Smooth muscle cell (in vitro differentiated cells): ENCODE measurements at regions not wholly inside any gene's neighbourhood (a gene's known extent, or its start where the extent isn't known, plus 50 kb on each side); places are given as distances from the start of the nearest gene placed in this dataset.
A peak's percentile ranks its signal among the peaks of the same experiment; 100 is the strongest.

Source experiments
- DNase-seq: peaks from one replicate; lab custom pipeline; 2025; ENCODE audit not compliant: unreplicated experiment; lab: John Stamatoyannopoulos, UW
- H2AFZ ChIP-seq: fragments of 200-600 bp; sonication (generic); 2 replicates; pipeline ENCODE4 v1.6.0; 2016; ENCODE audit warnings: antibody characterized with exemption, low read depth, mild to moderate bottlenecking
- H3F3A ChIP-seq: fragments of 200-600 bp; sonication (generic); 2 replicates; pipeline ENCODE4 v1.6.0; 2017; ENCODE audit warnings: antibody characterized with exemption, low read depth
- H3K27ac ChIP-seq: fragments of 200-600 bp; sonication (generic); 2 replicates; pipeline ENCODE4 v1.5.1; 2016; ENCODE audit warnings: low read depth, mild to moderate bottlenecking
- H3K27me3 ChIP-seq: fragments of 200-600 bp; sonication (generic); 2 replicates; pipeline ENCODE4 v1.6.1; 2016; ENCODE audit warnings: low read depth, mild to moderate bottlenecking
- H3K36me3 ChIP-seq: fragments of 200-600 bp; sonication (generic); 2 replicates; pipeline ENCODE4 v1.5.1; 2016; ENCODE audit warnings: low read depth
- H3K4me1 ChIP-seq: fragments of 200-600 bp; sonication (generic); 2 replicates; pipeline ENCODE4 v1.5.1; 2016; ENCODE audit warnings: low read depth
- H3K4me2 ChIP-seq: fragments of 200-600 bp; sonication (generic); 2 replicates; pipeline ENCODE4 v1.6.0; 2016; ENCODE audit warnings: mild to moderate bottlenecking
- H3K4me3 ChIP-seq: fragments of 200-600 bp; sonication (generic); 2 replicates; pipeline ENCODE4 v1.5.1; 2016; ENCODE audit warnings: mild to moderate bottlenecking
- H3K79me2 ChIP-seq: fragments of 200-600 bp; sonication (generic); 2 replicates; pipeline ENCODE4 v1.6.0; 2016; ENCODE audit warnings: low read depth, mild to moderate bottlenecking
- H3K9ac ChIP-seq: fragments of 200-600 bp; sonication (generic); 2 replicates; pipeline ENCODE4 v1.6.0; 2016; ENCODE audit warnings: low read depth
- H3K9me3 ChIP-seq: fragments of 200-600 bp; sonication (generic); replicated peaks from 2 replicates; pipeline ENCODE4 v1.5.1; 2016; ENCODE audit warnings: low read depth
- H4K20me1 ChIP-seq: fragments of 200-600 bp; sonication (generic); 2 replicates; pipeline ENCODE4 v1.6.0; 2016; ENCODE audit warnings: low read depth
- WGBS: methylation state at CpG from one replicate; pipeline ENCODE4 v1.1.7; 2016; ENCODE audit warnings: low lambda C conversion rate; 5-methylcytosine and 5-hydroxymethylcytosine counted together
- TF ChIP-seq, protein P1 (sequence below): fragments of 200-600 bp; sonication (generic); IDR thresholded peaks from 2 replicates; pipeline ENCODE4 v1.5.1; 2017; ENCODE audit warnings: borderline replicate concordance, mild to moderate bottlenecking, antibody characterized with exemption; ENCODE audit not compliant: insufficient read depth, poor library complexity, severe bottlenecking

DNA sequence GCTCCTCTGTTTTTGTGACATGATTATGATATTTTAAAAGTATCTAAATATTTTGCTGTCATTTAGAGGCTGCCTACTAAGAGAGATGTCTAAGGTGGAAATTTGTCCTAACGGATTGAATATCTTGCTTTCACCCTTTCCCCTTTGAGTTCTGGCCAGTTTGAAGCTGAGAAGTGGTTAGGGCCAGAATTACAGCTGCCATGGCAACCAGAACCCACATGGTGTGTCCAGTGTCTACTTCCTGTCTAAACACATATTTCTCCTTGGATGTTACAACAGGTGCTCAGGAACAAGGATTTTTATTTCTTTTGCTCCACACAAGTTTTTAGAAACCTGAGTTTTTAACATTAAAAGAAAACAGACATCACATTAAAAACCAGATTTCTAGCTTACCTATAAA is 335.1 kb upstream of the OR4E1 start:
- Histone ChIP-seq H3K4me3 (no peak overlapping the region), H2AFZ (no peak overlapping the region), H4K20me1 (no peaks in the 10 kb centered on the region), H3K79me2 (no peaks in the 10 kb centered on the region), H3K27ac (no peak overlapping the region), H3K4me2 (no peak overlapping the region), H3K9me3 (no peaks in the 10 kb centered on the region), H3K4me1 (no peaks in the 10 kb centered on the region), H3K27me3 (no peaks in the 10 kb centered on the region), H3K9ac (no peak overlapping the region), H3F3A (no peaks in the 10 kb centered on the region), H3K36me3 (no peaks in the 10 kb centered on the region)
- DNase-seq, result no peak
- 70% methylated on average over 1 of the region's 1 CpG for WGBS
- TF ChIP-seq, protein P1, sequence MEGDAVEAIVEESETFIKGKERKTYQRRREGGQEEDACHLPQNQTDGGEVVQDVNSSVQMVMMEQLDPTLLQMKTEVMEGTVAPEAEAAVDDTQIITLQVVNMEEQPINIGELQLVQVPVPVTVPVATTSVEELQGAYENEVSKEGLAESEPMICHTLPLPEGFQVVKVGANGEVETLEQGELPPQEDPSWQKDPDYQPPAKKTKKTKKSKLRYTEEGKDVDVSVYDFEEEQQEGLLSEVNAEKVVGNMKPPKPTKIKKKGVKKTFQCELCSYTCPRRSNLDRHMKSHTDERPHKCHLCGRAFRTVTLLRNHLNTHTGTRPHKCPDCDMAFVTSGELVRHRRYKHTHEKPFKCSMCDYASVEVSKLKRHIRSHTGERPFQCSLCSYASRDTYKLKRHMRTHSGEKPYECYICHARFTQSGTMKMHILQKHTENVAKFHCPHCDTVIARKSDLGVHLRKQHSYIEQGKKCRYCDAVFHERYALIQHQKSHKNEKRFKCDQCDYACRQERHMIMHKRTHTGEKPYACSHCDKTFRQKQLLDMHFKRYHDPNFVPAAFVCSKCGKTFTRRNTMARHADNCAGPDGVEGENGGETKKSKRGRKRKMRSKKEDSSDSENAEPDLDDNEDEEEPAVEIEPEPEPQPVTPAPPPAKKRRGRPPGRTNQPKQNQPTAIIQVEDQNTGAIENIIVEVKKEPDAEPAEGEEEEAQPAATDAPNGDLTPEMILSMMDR, result no peak

DNA sequence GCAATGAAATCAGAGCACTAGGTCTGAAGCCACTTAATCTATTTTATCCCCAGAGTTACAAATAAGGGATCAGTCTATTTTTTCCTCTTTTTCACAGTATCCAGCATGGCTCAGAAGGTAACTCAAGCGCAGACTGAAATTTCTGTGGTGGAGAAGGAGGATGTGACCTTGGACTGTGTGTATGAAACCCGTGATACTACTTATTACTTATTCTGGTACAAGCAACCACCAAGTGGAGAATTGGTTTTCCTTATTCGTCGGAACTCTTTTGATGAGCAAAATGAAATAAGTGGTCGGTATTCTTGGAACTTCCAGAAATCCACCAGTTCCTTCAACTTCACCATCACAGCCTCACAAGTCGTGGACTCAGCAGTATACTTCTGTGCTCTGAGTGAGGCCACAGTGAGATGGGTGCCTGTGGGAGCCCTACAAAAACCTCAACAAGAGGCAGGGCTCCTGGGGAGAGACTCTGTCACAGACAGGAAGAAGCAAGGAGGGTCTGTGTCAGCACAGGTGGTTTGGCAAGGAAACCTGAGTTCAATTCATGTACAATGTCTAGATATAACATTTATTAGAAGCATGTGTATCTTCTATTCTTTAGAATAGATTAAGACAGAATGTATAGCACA is 334.3 kb upstream of the OR4E1 start:
- Histone ChIP-seq H3F3A (no peaks in the 10 kb centered on the region), H3K27me3 (no peaks in the 10 kb centered on the region), H3K36me3 (no peaks in the 10 kb centered on the region), H3K4me3 (no peak overlapping the region), H3K4me2 (no peak overlapping the region), H3K9me3 (no peaks in the 10 kb centered on the region), H4K20me1 (no peaks in the 10 kb centered on the region), H2AFZ (no peak overlapping the region), H3K79me2 (no peaks in the 10 kb centered on the region), H3K9ac (no peak overlapping the region), H3K4me1 (no peaks in the 10 kb centered on the region), H3K27ac (no peak overlapping the region)
- TF ChIP-seq, protein P1, result no peak
- DNase-seq, result no peak
- WGBS, result 87% methylated on average over 6 of the region's 6 CpGs

GRCh38 chr14:22007363-22007762 is 333.7 kb upstream of the OR4E1 start:
- no peaks in the 10 kb centered on the region for H3F3A ChIP-seq
- TF ChIP-seq, protein P1, result no peak
- no peak overlapping the region for H2AFZ ChIP-seq
- no peaks in the 10 kb centered on the region for H3K4me1 ChIP-seq
- no peaks in the 10 kb centered on the region for H3K27me3 ChIP-seq
- no peak overlapping the region for H3K27ac ChIP-seq
- DNase-seq, result no peak
- WGBS, result 95% methylated on average over 3 of the region's 3 CpGs
- H3K9me3 ChIP-seq, result no peaks in the 10 kb centered on the region
- H3K4me3 ChIP-seq, result no peak overlapping the region
- no peaks in the 10 kb centered on the region for H3K36me3 ChIP-seq
- H3K9ac ChIP-seq, result no peak overlapping the region
- no peaks in the 10 kb centered on the region for H3K79me2 ChIP-seq
- no peak overlapping the region for H3K4me2 ChIP-seq
- no peaks in the 10 kb centered on the region for H4K20me1 ChIP-seq

DNA sequence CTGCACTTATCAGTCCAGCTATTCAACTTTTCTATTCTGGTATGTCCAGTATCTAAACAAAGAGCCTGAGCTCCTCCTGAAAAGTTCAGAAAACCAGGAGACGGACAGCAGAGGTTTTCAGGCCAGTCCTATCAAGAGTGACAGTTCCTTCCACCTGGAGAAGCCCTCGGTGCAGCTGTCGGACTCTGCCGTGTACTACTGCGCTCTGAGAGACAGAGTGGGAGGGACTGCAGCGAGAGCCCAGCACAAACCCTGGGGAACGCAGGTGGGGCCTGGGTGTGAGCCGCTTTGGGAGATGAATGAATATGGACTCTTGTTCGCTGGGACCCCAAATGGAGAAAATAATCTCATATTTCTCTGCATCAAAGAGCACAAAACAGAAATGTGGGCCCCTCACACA is 329.8 kb upstream of the OR4E1 start:
- Histone ChIP-seq H3K36me3 (no peaks in the 10 kb centered on the region), H3K4me1 (no peaks in the 10 kb centered on the region), H3K4me2 (no peak overlapping the region), H3F3A (no peaks in the 10 kb centered on the region), H3K9me3 (no peaks in the 10 kb centered on the region), H3K9ac (no peak overlapping the region), H2AFZ (peak overlapping the region; percentile 66), H3K27ac (no peak overlapping the region), H3K4me3 (no peak overlapping the region), H4K20me1 (no peaks in the 10 kb centered on the region), H3K27me3 (no peaks in the 10 kb centered on the region), H3K79me2 (no peaks in the 10 kb centered on the region)
- 93% methylated on average over 9 of the region's 9 CpGs for WGBS
- TF ChIP-seq, protein P1, result no peak
- DNase-seq, result no peak
